Kidney (tissue), 13 donors: ENCODE measurements at regions not wholly inside any gene's neighbourhood (a gene's known extent, or its start where the extent isn't known, plus 50 kb on each side); places are given as distances from the start of the nearest gene placed in this dataset.

ENCODE experiments used
- DNase-seq, 5 donors: peaks; one replicate each; pipeline ENCODE4 v3.0.0-alpha.2; 2013 to 2020
- FAIRE-seq: peaks from 2 replicates; lab custom pipeline; 2012; peaks lifted over from hg19 to GRCh38; lab: Jason Lieb, UNC
- H3K27ac ChIP-seq, 2 donors: one replicate each; pipeline ENCODE4 v1.7.0; 2013; ENCODE audit warnings: low read depth in 2 of 2, low read length in 2 of 2, inconsistent platforms in 1 of 2
- H3K27me3 ChIP-seq: one replicate; pipeline ENCODE4 v1.7.1; 2013; ENCODE audit warnings: low read length, inconsistent platforms; ENCODE audit not compliant: control insufficient read depth, insufficient read depth
- H3K36me3 ChIP-seq, 3 donors: one replicate each; pipeline versions ENCODE4 v1.7.0 to v1.7.1; 2013; ENCODE audit warnings: low read length in 3 of 3, control low read depth in 1 of 3, inconsistent platforms in 1 of 3; ENCODE audit not compliant: insufficient read depth in 3 of 3, control insufficient read depth in 2 of 3
- H3K4me1 ChIP-seq, 3 donors: one replicate each; pipeline versions ENCODE4 v1.7.0 to v1.7.1; 2013; ENCODE audit warnings: low read length in 3 of 3, inconsistent platforms in 1 of 3, low read depth in 1 of 3; ENCODE audit not compliant: control insufficient read depth in 2 of 3, insufficient read depth in 2 of 3
- H3K4me3 ChIP-seq, 3 donors: one replicate each; pipeline versions ENCODE4 v1.7.0 to v1.8.1; 2013; ENCODE audit warnings: low read length in 3 of 3, control low read depth in 1 of 3, inconsistent platforms in 1 of 3
- H3K9ac ChIP-seq, 3 donors: one replicate each; pipeline versions ENCODE4 v1.7.0 to v1.7.1; 2013; ENCODE audit warnings: low read length in 3 of 3, control low read depth in 1 of 3, inconsistent platforms in 1 of 3
- H3K9me3 ChIP-seq, 3 donors: one replicate each; pipeline versions ENCODE4 v1.7.0 to v1.7.1; 2013; ENCODE audit warnings: low read length in 3 of 3, control low read depth in 1 of 3, inconsistent platforms in 1 of 3; ENCODE audit not compliant: control insufficient read depth in 2 of 3, insufficient read depth in 1 of 3
- intact Hi-C: fragments of 100-400 bp; cut with DNase I; formaldehyde crosslinking; loops from one replicate; pipeline ENCODE4 v1.11.1; 2022
- TF ChIP-seq, protein P1 (sequence below): IDR thresholded peaks from 3 replicates; pipeline ENCODE4 v1.5.1; 2012; ENCODE audit warnings: mild to moderate bottlenecking, moderate library complexity, borderline replicate concordance; ENCODE audit not compliant: insufficient read depth; ENCODE audit errors: extremely low read depth
- donor health status: control.
- donor health status: control.
- donor health status: control.
- donor health status: control.
- donor health status: control.
- donor health status: DM: yes; HTN: yes; CAD: no.
- donor health status: Normal renal cell carcinoma (clear cell type).

DNA sequence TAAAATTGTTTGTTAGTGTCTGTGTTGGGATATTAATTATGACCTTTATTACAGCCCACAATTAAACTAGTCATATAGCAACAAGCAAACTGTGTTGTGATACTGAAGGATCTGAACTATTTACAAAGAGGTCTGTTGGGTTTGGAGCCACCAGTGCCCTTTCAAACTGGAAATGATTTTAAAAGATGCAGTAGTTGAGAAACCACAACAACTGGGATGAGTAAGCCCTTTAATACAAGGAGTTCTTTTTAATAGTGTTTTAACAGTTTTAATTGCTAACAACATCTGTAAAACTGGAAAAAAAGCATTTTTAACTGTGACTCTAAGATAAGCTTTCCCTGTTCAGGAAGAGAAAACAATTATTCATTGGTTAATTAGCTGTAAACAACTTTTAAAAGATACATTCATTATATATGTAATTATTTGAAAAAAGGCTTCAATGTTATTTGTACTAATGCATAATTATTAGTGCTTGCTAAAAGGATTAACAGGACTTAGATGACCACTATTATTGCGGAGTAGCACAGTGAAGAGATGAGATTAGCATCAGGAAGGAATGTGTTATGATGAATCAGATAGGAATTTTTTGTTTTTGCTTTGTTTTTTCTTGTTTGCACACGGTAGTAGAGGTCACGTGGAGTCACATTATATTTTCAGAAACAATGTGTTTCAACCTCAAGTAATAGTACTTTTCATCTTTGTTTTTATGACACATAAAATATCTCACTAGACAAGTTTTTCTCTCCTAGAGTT, 392.7 kb upstream of the FANCL start:
- Histone ChIP-seq H3K9ac (no peak overlapping the region), H3K4me1 (no peaks in the 10 kb centered on the region)
- DNase-seq = no peak

DNA sequence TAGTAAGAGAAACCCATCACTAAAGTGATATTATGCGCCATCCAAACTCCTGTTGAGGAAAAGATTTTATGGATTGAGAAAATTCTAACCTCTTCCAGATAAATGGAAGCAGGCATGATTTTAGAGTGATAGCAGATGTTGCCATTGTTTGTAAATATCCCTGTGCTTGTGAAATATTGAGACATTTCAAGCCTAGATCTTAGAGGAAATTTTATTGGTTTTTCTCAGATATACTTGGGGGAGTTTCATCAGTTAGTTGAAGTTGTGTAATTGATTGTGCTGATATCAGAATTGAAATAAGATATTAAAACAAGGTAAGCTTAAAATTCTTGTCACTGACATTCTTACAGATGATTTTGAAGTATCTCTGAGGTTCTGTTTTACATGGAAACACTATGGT, 390.9 kb upstream of the FANCL start:
- TF ChIP-seq, protein P1, sequence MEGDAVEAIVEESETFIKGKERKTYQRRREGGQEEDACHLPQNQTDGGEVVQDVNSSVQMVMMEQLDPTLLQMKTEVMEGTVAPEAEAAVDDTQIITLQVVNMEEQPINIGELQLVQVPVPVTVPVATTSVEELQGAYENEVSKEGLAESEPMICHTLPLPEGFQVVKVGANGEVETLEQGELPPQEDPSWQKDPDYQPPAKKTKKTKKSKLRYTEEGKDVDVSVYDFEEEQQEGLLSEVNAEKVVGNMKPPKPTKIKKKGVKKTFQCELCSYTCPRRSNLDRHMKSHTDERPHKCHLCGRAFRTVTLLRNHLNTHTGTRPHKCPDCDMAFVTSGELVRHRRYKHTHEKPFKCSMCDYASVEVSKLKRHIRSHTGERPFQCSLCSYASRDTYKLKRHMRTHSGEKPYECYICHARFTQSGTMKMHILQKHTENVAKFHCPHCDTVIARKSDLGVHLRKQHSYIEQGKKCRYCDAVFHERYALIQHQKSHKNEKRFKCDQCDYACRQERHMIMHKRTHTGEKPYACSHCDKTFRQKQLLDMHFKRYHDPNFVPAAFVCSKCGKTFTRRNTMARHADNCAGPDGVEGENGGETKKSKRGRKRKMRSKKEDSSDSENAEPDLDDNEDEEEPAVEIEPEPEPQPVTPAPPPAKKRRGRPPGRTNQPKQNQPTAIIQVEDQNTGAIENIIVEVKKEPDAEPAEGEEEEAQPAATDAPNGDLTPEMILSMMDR = no peak
- intact Hi-C loops = no loop called here
- Histone ChIP-seq H3K9me3 (no peaks in the 10 kb centered on the region), H3K27ac (no peak overlapping the region), H3K4me3 (no peak overlapping the region), H3K36me3 (no peaks in the 10 kb centered on the region), H3K27me3 (no peaks in the 10 kb centered on the region), H3K9ac (no peak overlapping the region), H3K4me1 (no peaks in the 10 kb centered on the region)
- FAIRE-seq (no peak), DNase-seq (no peak)

More for the DNA sequence above, 392.7 kb upstream of the FANCL start:
- Histone ChIP-seq H3K9me3 (no peaks in the 10 kb centered on the region), H3K36me3 (no peaks in the 10 kb centered on the region), H3K27me3 (no peaks in the 10 kb centered on the region), H3K27ac (no peak overlapping the region), H3K4me3 (no peak overlapping the region)
- intact Hi-C loops = no loop called here
- TF ChIP-seq, protein P1 = no peak
- no peak for FAIRE-seq

DNA sequence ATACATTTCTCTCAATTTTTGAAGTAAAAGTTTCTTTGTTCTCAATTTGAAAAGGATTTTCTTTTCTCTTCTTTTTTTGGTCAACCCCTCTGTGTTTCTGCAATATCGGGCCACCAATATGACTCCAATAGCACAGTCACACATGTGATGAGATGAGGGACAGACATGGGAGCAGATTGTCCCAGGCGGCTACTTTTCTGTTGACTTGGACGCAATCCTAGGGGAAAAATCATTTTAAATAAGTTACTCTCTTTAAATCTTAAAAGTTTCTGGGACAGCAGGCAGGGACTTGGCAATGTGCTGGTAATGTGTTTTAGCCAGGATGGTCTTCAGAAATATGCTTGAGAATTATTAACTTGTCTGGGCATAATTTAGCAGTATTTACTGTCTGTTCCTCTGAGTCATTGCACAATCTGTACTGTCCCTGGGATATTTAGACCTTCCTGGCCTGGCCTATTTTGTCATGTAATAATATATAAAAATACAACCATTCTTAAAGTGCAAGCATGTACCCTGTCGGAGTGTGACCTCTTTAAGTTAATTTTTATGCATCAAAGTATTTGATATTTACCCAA, 388.5 kb upstream of the FANCL start:
- Histone ChIP-seq H3K9ac (no peak overlapping the region), H3K27ac (no peak overlapping the region), H3K36me3 (no peaks in the 10 kb centered on the region), H3K4me1 (no peaks in the 10 kb centered on the region), H3K4me3 (no peak overlapping the region), H3K27me3 (no peaks in the 10 kb centered on the region), H3K9me3 (no peaks in the 10 kb centered on the region)
- no peak for FAIRE-seq
- intact Hi-C loops = no loop called here
- no peak for DNase-seq
- TF ChIP-seq, protein P1 = no peak
